Endothelial cell (in vitro differentiated cells): ENCODE measurements at regions not wholly inside any gene's neighbourhood (a gene's known extent, or its start where the extent isn't known, plus 50 kb on each side); places are given as distances from the start of the nearest gene placed in this dataset.

ENCODE experiments used
- DNase-seq: peaks from one replicate; pipeline ENCODE4 v3.0.0; 2021; ENCODE audit warnings: low spot score
- H3K27ac Mint-ChIP-seq: one replicate; pipeline ENCODE4 v1.8.0; 2021; ENCODE audit warnings: mixed read lengths, inconsistent platforms; ENCODE audit not compliant: unreplicated experiment
- H3K27me3 Mint-ChIP-seq: one replicate; pipeline ENCODE4 v1.8.0; 2021; ENCODE audit warnings: mild to moderate bottlenecking, moderate library complexity, mixed read lengths, inconsistent platforms; ENCODE audit not compliant: unreplicated experiment
- H3K36me3 Mint-ChIP-seq: one replicate; pipeline ENCODE4 v1.8.0; 2021; ENCODE audit warnings: mild to moderate bottlenecking, low read depth, mixed read lengths, inconsistent platforms; ENCODE audit not compliant: unreplicated experiment
- H3K4me1 Mint-ChIP-seq: one replicate; pipeline ENCODE4 v1.8.0; 2021; ENCODE audit warnings: mild to moderate bottlenecking, mixed read lengths, inconsistent platforms; ENCODE audit not compliant: unreplicated experiment
- H3K4me3 Mint-ChIP-seq: one replicate; pipeline ENCODE4 v1.8.0; 2021; ENCODE audit warnings: mild to moderate bottlenecking, mixed read lengths, inconsistent platforms; ENCODE audit not compliant: unreplicated experiment
- H3K9me3 Mint-ChIP-seq: one replicate; pipeline ENCODE4 v1.8.0; 2021; ENCODE audit warnings: mixed read lengths, inconsistent platforms; ENCODE audit not compliant: unreplicated experiment
- CTCF ChIP-seq: fragments of 200-600 bp; sonication (generic); IDR thresholded peaks from one replicate; pipeline ENCODE4 v1.5.0; 2021; ENCODE audit warnings: antibody characterized with exemption; ENCODE audit not compliant: unreplicated experiment

DNA sequence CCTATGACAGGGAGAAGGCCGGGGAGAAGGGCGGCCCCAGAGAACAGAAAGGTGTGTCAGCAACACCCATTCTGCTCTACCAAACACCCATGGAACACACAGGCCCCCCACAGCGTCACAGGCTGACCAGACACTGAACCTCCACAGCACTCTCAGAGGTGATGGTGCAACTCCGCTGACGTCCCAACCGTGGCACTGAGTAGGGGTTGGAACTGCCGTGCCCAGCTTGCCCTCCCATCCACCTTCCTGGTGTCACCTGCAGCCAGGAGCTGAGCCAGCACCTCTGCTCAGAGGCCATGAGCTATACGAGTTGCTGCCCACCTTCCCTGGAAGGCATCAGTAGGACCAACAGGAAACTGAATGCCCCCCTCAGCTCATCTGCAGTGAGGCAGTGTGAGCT is 412.9 kb upstream of the SALL3 start:
- H3K9me3 Mint-ChIP-seq: peaks cover 30% of the 10 kb centered on the region
- no peak for TF ChIP-seq CTCF
- DNase-seq: no peak
- no peak overlapping the region for H3K27ac Mint-ChIP-seq
- no peak overlapping the region for H3K4me3 Mint-ChIP-seq
- H3K27me3 Mint-ChIP-seq: peaks cover 16% of the 10 kb centered on the region
- H3K36me3 Mint-ChIP-seq: peaks cover 17% of the 10 kb centered on the region
- H3K4me1 Mint-ChIP-seq: no peaks in the 10 kb centered on the region

- TF ChIP-seq CTCF: no peak
- Mint-ChIP-seq H3K36me3 (peaks cover 23% of the 10 kb centered on the region), H3K27ac (no peak overlapping the region), H3K27me3 (peaks cover 9% of the 10 kb centered on the region), H3K4me1 (no peaks in the 10 kb centered on the region), H3K4me3 (peak overlapping the region; percentile 14), H3K9me3 (peaks cover 32% of the 10 kb centered on the region)
- DNase-seq: no peak
Measured at GRCh38 chr18:78571063-78571785, 408.4 kb upstream of the SALL3 start.

DNA sequence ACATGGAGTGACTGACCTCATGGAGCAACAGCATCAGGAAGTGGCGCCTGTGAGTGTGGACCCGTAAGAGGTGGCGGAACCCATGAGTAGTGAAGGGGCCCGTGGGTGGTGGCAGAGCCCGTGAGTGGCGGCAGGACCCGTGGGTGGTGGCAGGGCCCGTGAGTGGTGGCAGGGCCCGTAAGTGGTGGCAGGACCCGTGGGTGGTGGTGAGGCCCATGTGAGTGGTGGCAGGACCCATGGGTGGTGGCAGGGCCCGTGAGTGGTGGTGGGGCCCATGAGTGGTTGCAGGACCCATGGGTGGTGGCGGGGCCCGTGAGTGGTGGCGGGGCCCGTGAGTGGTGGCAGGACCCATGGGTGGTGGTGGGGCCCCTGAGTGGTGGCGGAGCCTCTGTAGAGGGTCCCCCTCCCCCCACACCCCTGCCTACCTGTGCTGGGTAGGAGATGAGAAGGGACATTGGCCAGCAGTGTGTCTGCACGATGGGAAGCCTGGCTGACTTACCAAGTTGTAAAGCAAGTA is 407.7 kb upstream of the SALL3 start:
- DNase-seq: no peak
- Mint-ChIP-seq H3K9me3 (peaks cover 32% of the 10 kb centered on the region), H3K36me3 (peaks cover 23% of the 10 kb centered on the region), H3K4me1 (no peaks in the 10 kb centered on the region), H3K27ac (no peak overlapping the region), H3K27me3 (peaks cover 7% of the 10 kb centered on the region), H3K4me3 (no peak overlapping the region)
- no peak for TF ChIP-seq CTCF

DNA sequence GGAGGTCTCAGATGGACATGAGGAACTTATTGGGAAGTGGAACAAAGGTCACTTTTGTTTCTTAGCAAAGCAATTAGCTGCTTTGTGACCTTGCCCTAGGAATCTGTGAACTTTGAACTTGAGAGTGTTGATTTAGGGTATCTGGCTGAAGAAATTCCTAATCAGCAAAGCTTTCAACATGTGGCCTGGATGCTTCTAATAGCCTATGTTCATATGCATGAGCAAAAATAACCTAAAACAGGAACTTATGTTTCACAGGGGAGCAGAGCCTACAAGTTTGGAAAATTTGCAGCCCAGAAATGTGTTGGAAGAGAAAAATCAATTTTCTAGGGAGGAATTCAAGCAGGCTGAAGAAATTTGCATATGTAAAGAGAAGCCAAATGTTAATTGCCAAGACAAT is 405.8 kb upstream of the SALL3 start:
- no peak for DNase-seq
- TF ChIP-seq CTCF: no peak
- Mint-ChIP-seq H3K4me1 (no peaks in the 10 kb centered on the region), H3K4me3 (no peak overlapping the region), H3K9me3 (peaks cover 30% of the 10 kb centered on the region), H3K36me3 (peaks cover 30% of the 10 kb centered on the region), H3K27ac (no peak overlapping the region), H3K27me3 (peaks cover 5% of the 10 kb centered on the region)

- Mint-ChIP-seq H3K36me3 (peaks cover 38% of the 10 kb centered on the region), H3K27ac (no peak overlapping the region), H3K27me3 (peaks cover 8% of the 10 kb centered on the region), H3K4me3 (no peak overlapping the region), H3K9me3 (peaks cover 39% of the 10 kb centered on the region), H3K4me1 (no peaks in the 10 kb centered on the region)
- TF ChIP-seq CTCF: no peak
- no peak for DNase-seq
Measured at GRCh38 chr18:78576967-78577366, 402.7 kb upstream of the SALL3 start.
